ENCODE measurements at regions not wholly inside any gene's neighbourhood (a gene's known extent, or its start where the extent isn't known, plus 50 kb on each side); places are given as distances from the start of the nearest gene placed in this dataset.
A peak's percentile ranks its signal among the peaks of the same experiment; 100 is the strongest.

- no peak overlapping the region for H3K27ac ChIP-seq (ENCODE audit: insufficient read depth, low read length)
- no peaks in the 10 kb centered on the region for H4K20me1 ChIP-seq (ENCODE audit: control insufficient read depth, extremely low read depth, insufficient read depth, low read length)
- H3K4me3 ChIP-seq (replicated peaks in 1 of 4; ENCODE audit: control extremely low read depth in 1 of 4, insufficient read depth in 1 of 4, low read depth in 3 of 4, low read length in 4 of 4): no peak overlapping the region
- H3K9ac ChIP-seq (ENCODE audit: insufficient read depth, low read length): no peak overlapping the region
- H3K79me2 ChIP-seq (ENCODE audit: control insufficient read depth, insufficient read depth, low read length): no peaks in the 10 kb centered on the region
- no peaks in the 10 kb centered on the region for H3K4me1 ChIP-seq (ENCODE audit: control insufficient read depth, extremely low read depth, insufficient read depth, low read length)
- H3K27me3 ChIP-seq (ENCODE audit: control insufficient read depth, insufficient read depth, low read length): no peaks in the 10 kb centered on the region
- no peaks in the 10 kb centered on the region for H3K9me3 ChIP-seq (ENCODE audit: control insufficient read depth, insufficient read depth, low read depth, low read length)
- TF ChIP-seq EZH2 (IDR thresholded peaks at IDR 0.05; ENCODE audit: low read length, missing control alignments) (no peak), CTCF (conservative IDR thresholded peaks at IDR 0.05 in 1 of 2, IDR thresholded peaks at IDR 0.05 in 1 of 2; ENCODE audit: low read depth in 1 of 2, low read length in 2 of 2) (no peak)
- no peaks in the 10 kb centered on the region for H3K36me3 ChIP-seq (ENCODE audit: control insufficient read depth, insufficient read depth, low read length)
- DNase-seq (ENCODE audit: low read depth in 2 of 2): no peak
- no peak overlapping the region for H2AFZ ChIP-seq (ENCODE audit: low read length)
- H3K4me2 ChIP-seq (ENCODE audit: extremely low read depth, insufficient read depth, low read length): no peak overlapping the region
Measured at GRCh38 chr6:134684423-134684795, 265.5 kb downstream of the ALDH8A1 start.

- peak overlapping the region; percentile 44 for H3K4me2 ChIP-seq (ENCODE audit: extremely low read depth, insufficient read depth, low read length)
- H3K27me3 ChIP-seq (ENCODE audit: control insufficient read depth, insufficient read depth, low read length): no peaks in the 10 kb centered on the region
- H3K79me2 ChIP-seq (ENCODE audit: control insufficient read depth, insufficient read depth, low read length): no peaks in the 10 kb centered on the region
- no peaks in the 10 kb centered on the region for H3K36me3 ChIP-seq (ENCODE audit: control insufficient read depth, insufficient read depth, low read length)
- H3K9me3 ChIP-seq (ENCODE audit: control insufficient read depth, insufficient read depth, low read depth, low read length): no peaks in the 10 kb centered on the region
- no peak overlapping the region for H3K27ac ChIP-seq (ENCODE audit: insufficient read depth, low read length)
- H2AFZ ChIP-seq (ENCODE audit: low read length): no peak overlapping the region
- H3K4me3 ChIP-seq (replicated peaks in 1 of 4; ENCODE audit: control extremely low read depth in 1 of 4, insufficient read depth in 1 of 4, low read depth in 3 of 4, low read length in 4 of 4): peak overlapping the region in 1 of 4 experiments; percentile 12
- no peak overlapping the region for H3K9ac ChIP-seq (ENCODE audit: insufficient read depth, low read length)
- peak; percentile 53 to 75 for DNase-seq (ENCODE audit: low read depth in 2 of 2)
- H3K4me1 ChIP-seq (ENCODE audit: control insufficient read depth, extremely low read depth, insufficient read depth, low read length): peaks cover under 1% of the 10 kb centered on the region
- TF ChIP-seq CTCF (conservative IDR thresholded peaks at IDR 0.05 in 1 of 2, IDR thresholded peaks at IDR 0.05 in 1 of 2; ENCODE audit: low read depth in 1 of 2, low read length in 2 of 2) (no peak), EZH2 (IDR thresholded peaks at IDR 0.05; ENCODE audit: low read length, missing control alignments) (no peak)
- no peaks in the 10 kb centered on the region for H4K20me1 ChIP-seq (ENCODE audit: control insufficient read depth, extremely low read depth, insufficient read depth, low read length)
Measured at GRCh38 chr6:134683783-134684422, 266.0 kb downstream of the ALDH8A1 start.

- no peak overlapping the region for H3K27ac ChIP-seq (ENCODE audit: insufficient read depth, low read length)
- no peaks in the 10 kb centered on the region for H3K9me3 ChIP-seq (ENCODE audit: control insufficient read depth, insufficient read depth, low read depth, low read length)
- no peak overlapping the region for H3K4me3 ChIP-seq (replicated peaks in 1 of 4; ENCODE audit: control extremely low read depth in 1 of 4, insufficient read depth in 1 of 4, low read depth in 3 of 4, low read length in 4 of 4)
- TF ChIP-seq CTCF (conservative IDR thresholded peaks at IDR 0.05 in 1 of 2, IDR thresholded peaks at IDR 0.05 in 1 of 2; ENCODE audit: low read depth in 1 of 2, low read length in 2 of 2) (no peak), EZH2 (IDR thresholded peaks at IDR 0.05; ENCODE audit: low read length, missing control alignments) (no peak)
- peaks cover 4% of the 10 kb centered on the region for H3K4me1 ChIP-seq (ENCODE audit: control insufficient read depth, extremely low read depth, insufficient read depth, low read length)
- no peak overlapping the region for H3K9ac ChIP-seq (ENCODE audit: insufficient read depth, low read length)
- H3K79me2 ChIP-seq (ENCODE audit: control insufficient read depth, insufficient read depth, low read length): no peaks in the 10 kb centered on the region
- no peak overlapping the region for H2AFZ ChIP-seq (ENCODE audit: low read length)
- no peaks in the 10 kb centered on the region for H4K20me1 ChIP-seq (ENCODE audit: control insufficient read depth, extremely low read depth, insufficient read depth, low read length)
- no peak for DNase-seq (ENCODE audit: low read depth in 2 of 2)
- H3K4me2 ChIP-seq (ENCODE audit: extremely low read depth, insufficient read depth, low read length): no peak overlapping the region
- no peaks in the 10 kb centered on the region for H3K27me3 ChIP-seq (ENCODE audit: control insufficient read depth, insufficient read depth, low read length)
- no peaks in the 10 kb centered on the region for H3K36me3 ChIP-seq (ENCODE audit: control insufficient read depth, insufficient read depth, low read length)
Measured at GRCh38 chr6:134680433-134680832, 269.5 kb downstream of the ALDH8A1 start.
